Urothelium cell line (cell line): ENCODE measurements at regions not wholly inside any gene's neighbourhood (a gene's known extent, or its start where the extent isn't known, plus 50 kb on each side); places are given as distances from the start of the nearest gene placed in this dataset.
A peak's percentile ranks its signal among the peaks of the same experiment; 100 is the strongest.
"Not testable (repeated sequence)": the region's sequence is repeated elsewhere in the genome, so short reads cannot be mapped to it uniquely, and the experiment has no call there.

ENCODE experiments used
- DNase-seq: peaks from one replicate; pipeline ENCODE4 v3.0.0; 2011; ENCODE audit warnings: low spot score, mixed read lengths
- FAIRE-seq: peaks from 2 replicates; lab custom pipeline; 2011; peaks lifted over from hg19 to GRCh38; lab: Jason Lieb, UNC

GRCh38 chr3:94778814-94779494, 716.1 kb downstream of the NSUN3 start:
- DNase-seq (no peak), FAIRE-seq (no peak)

DNA sequence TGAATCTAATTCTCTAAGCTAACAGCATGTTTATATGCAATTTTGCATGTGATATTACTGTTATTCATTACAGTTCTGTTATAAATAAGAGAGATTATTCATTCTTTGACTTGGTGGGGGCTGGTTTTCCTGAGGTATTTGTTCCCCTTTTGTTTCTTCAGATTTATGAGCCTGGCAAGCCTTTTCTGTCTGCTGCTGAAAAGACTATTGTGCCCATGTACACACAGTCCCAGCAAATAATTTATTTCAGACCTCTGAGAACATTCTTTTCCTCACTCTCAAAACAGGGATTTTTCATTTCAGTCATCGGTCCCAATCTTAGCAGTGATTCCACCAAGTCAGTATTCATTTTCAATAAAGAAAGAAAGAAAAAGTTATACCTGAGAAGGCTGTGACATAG, 716.8 kb downstream of the NSUN3 start:
- FAIRE-seq, result no peak
- no peak for DNase-seq

DNA sequence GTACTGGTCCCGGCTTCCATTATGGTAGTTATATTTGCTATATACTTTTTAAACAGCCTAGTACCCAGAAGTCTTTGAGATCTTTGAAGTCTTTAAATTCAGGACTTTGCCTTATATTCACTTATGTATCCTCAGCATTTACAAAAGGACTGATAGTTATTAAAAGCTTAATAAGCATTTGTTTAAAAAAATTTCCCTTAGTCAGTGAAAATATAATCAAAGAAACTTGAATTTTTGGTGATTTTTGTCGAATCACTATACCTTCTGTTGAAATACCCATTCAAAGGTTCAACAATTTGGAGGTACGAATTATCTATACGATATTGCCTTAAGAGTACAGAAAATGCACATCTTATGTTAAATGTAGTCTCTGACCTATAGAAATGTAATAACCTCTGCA, 721.4 kb downstream of the NSUN3 start:
- FAIRE-seq, result no peak
- DNase-seq, result no peak

GRCh38 chr3:94787066-94787465, 724.2 kb downstream of the NSUN3 start:
- FAIRE-seq (no peak), DNase-seq (no peak)

- no peak for DNase-seq
- no peak for FAIRE-seq
Observed at GRCh38 chr3:94787734-94788270, 724.9 kb downstream of the NSUN3 start.

GRCh38 chr3:94794563-94794962, 731.7 kb downstream of the NSUN3 start:
- DNase-seq (no peak), FAIRE-seq (no peak)

DNA sequence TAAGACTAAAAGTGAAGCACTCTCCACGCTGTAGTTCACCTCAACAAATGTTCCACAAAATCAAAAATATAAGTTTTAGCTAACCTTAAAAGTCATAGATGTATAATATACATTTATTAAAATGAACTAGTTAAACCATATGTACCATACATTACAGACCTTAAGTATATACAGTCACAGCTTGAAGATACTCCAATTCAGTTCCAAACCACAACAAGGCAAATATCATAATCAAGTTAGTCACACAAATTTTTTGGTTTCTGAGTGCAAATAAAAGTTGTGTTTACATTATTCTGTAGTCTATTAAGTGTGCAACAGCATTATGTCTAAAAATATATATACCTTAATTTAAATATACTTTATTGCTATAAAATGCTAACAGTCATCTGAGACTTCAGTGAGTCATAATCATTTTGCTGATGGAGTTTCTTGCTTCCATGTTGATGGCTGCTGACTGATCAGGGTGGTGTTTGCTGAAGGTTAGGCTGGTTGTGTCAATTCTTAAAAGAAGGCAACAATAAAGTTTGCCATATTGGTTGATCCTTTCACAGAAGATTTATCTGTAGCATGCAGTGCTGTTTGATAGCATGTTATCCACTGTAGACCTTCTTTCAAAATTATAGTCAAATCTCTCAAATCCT, 736.7 kb downstream of the NSUN3 start:
- DNase-seq (no peak), FAIRE-seq (no peak)

- no peak for FAIRE-seq
- no peak for DNase-seq
Observed at GRCh38 chr3:94811836-94812235, 749.0 kb downstream of the NSUN3 start.

DNA sequence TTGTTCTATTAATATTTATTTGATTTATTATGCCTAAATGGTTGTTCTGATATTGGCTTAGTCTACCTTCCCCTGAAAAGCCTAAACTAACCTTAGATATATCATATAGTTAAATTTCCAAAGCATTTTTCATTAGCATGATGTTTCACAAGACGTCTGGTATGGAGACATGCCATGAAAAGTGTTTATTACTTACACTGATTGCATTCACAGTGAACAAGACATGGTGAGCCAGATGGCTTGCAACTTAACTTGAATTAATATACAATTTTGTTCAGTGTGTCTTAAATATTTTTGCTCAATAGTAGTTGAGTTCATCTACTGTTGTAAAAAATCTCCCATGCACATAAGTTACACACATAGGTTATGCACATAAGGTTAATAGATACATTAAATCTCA, 758.4 kb downstream of the NSUN3 start:
- FAIRE-seq, result no peak

DNA sequence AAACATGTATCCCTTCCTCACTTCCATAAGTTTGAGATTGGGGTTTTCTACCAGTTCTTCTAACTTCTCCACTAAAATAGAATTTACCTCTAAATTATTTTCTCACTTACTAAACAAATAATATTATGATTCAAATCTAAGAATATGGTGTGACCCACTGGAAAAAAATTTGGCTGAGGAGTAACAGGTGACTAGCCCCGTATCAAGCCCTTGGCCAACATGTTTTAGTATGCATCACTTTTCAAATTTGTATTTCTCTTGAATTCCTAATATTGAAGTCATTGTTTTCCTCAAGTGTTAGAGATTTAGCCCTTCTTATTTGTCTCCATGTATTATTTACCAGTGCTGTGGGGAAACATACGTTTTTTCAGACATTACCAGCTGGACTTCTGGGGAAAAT, 759.4 kb downstream of the NSUN3 start:
- no peak for DNase-seq
- no peak for FAIRE-seq

More for the DNA sequence above, 758.4 kb downstream of the NSUN3 start:
- DNase-seq, result no peak

- not testable (repeated sequence) for DNase-seq, FAIRE-seq
Observed at GRCh38 chr3:94846251-94846650, 783.4 kb downstream of the NSUN3 start.

GRCh38 chr3:94862703-94863102, 799.8 kb downstream of the NSUN3 start:
- FAIRE-seq, result no peak

GRCh38 chr3:94869059-94869547, 806.2 kb downstream of the NSUN3 start:
- no peak for FAIRE-seq
- DNase-seq, result no peak

More at GRCh38 chr3:94862703-94863102, 799.8 kb downstream of the NSUN3 start:
- peak; percentile 20 for DNase-seq

- DNase-seq (no peak), FAIRE-seq (no peak)
Observed at GRCh38 chr3:94873751-94874150, 810.9 kb downstream of the NSUN3 start.

GRCh38 chr3:94875149-94875548, 812.3 kb downstream of the NSUN3 start:
- no peak for DNase-seq
- FAIRE-seq, result no peak

DNA sequence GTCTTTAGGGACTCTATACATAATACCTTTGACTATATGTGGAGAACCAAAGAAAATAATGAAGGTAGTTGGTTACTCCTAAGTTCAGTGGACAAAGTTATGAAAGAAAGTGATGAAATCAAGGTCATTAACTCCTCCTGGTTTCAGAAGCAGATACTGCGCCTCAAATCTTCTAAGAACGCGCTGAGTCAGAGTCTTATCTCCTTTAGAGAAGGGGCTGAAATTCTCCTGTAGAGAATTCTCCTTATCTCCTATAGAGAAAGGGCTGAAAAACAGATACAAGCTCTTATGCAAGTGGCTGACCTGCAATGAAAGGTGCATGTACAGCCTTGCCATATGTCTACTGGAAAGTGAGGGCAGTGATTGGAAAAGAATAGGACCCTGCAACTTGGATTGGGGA, 824.2 kb downstream of the NSUN3 start:
- FAIRE-seq (no peak), DNase-seq (no peak)

DNA sequence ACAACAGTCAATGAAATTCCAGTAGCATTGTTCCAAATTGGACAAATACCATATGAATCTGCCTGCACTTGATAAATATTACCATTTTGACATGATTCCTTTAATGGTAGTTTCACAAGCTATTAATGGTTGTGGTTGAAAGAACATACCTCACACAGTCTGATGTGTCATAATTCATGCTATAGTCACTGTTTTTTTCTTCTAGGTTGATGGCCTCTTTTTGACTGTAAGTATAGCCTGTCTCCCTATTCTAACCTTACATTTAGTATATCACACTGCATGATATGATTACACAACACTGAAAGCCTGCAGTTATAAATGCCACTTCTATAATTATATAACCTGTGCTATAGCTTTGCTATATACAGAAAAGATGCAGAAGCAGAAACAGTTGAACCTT, 834.1 kb downstream of the NSUN3 start:
- no peak for DNase-seq
- FAIRE-seq, result no peak

GRCh38 chr3:94904156-94904674, 841.4 kb downstream of the NSUN3 start:
- FAIRE-seq, result peak; percentile 40
- no peak for DNase-seq

DNA sequence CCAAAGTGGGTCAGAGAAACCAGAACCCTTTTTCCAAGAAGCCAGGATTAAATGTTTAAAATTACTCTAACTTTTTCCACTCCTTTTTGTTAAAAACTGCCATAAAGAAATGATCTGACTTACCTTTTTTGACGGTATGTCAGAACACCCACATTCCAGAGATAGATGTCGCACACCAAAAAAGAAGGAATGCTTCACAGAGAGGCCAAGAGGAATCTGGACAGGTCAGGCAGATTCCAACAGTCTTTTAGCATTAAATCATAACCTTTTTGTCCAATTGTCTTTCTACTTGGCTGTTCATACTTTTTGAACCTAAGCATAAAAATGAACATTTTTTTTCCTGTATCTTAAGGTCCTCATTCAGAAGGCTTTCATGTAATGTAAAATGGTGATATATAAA, 846.9 kb downstream of the NSUN3 start:
- FAIRE-seq (no peak), DNase-seq (no peak)

DNA sequence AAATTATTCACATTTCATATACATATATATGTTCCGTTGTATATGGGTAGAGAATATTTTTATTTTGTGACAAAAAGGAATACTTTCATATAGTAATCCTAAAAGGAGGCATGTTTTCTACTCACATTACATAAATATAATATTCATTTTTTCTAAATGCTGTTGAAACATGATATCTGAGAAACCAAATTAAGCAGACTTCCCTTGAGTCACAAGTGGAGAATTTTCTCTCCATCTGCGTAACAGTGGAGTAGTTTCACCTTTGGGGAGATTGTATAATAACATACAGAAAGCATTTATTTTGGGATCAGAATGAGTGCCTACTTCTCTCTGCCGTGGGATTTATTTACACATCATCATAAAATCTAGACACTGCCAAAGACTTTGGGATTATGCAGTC, 849.8 kb downstream of the NSUN3 start:
- DNase-seq, result no peak
- no peak for FAIRE-seq

- DNase-seq (no peak), FAIRE-seq (no peak)
Observed at GRCh38 chr3:94927175-94927574, 864.3 kb downstream of the NSUN3 start.

DNA sequence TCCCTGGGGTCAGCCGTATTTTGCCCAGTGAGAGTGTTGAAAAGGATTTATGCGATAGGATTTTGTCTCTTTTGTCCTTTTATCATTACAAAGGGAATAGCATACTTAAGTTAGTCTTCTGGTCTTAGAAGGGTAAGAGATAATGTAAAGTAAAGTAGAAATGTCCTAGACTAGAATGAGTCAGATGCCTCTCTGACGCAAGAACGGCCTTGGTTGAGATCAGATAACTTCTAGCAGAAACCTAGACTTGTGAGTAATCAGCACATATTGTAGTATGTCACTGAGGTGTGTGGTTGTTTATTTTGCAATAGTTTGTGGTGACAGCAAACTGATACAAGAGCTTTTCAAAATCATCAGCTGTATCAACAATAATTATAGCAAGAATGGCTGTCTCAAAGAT, 866.1 kb downstream of the NSUN3 start:
- peak; percentile 29 for DNase-seq
- no peak for FAIRE-seq
